Endothelial cell (in vitro differentiated cells): ENCODE measurements at regions not wholly inside any gene's neighbourhood (a gene's known extent, or its start where the extent isn't known, plus 50 kb on each side); places are given as distances from the start of the nearest gene placed in this dataset.

Source experiments
- DNase-seq: peaks from one replicate; pipeline ENCODE4 v3.0.0; 2021; ENCODE audit warnings: low spot score
- H3K27ac Mint-ChIP-seq: one replicate; pipeline ENCODE4 v1.8.0; 2021; ENCODE audit warnings: mixed read lengths, inconsistent platforms; ENCODE audit not compliant: unreplicated experiment
- H3K27me3 Mint-ChIP-seq: one replicate; pipeline ENCODE4 v1.8.0; 2021; ENCODE audit warnings: mild to moderate bottlenecking, moderate library complexity, mixed read lengths, inconsistent platforms; ENCODE audit not compliant: unreplicated experiment
- H3K36me3 Mint-ChIP-seq: one replicate; pipeline ENCODE4 v1.8.0; 2021; ENCODE audit warnings: mild to moderate bottlenecking, low read depth, mixed read lengths, inconsistent platforms; ENCODE audit not compliant: unreplicated experiment
- H3K4me1 Mint-ChIP-seq: one replicate; pipeline ENCODE4 v1.8.0; 2021; ENCODE audit warnings: mild to moderate bottlenecking, mixed read lengths, inconsistent platforms; ENCODE audit not compliant: unreplicated experiment
- H3K4me3 Mint-ChIP-seq: one replicate; pipeline ENCODE4 v1.8.0; 2021; ENCODE audit warnings: mild to moderate bottlenecking, mixed read lengths, inconsistent platforms; ENCODE audit not compliant: unreplicated experiment
- H3K9me3 Mint-ChIP-seq: one replicate; pipeline ENCODE4 v1.8.0; 2021; ENCODE audit warnings: mixed read lengths, inconsistent platforms; ENCODE audit not compliant: unreplicated experiment
- TF ChIP-seq, protein P1 (sequence below): fragments of 200-600 bp; sonication (generic); IDR thresholded peaks from one replicate; pipeline ENCODE4 v1.5.0; 2021; ENCODE audit warnings: antibody characterized with exemption; ENCODE audit not compliant: unreplicated experiment

DNA sequence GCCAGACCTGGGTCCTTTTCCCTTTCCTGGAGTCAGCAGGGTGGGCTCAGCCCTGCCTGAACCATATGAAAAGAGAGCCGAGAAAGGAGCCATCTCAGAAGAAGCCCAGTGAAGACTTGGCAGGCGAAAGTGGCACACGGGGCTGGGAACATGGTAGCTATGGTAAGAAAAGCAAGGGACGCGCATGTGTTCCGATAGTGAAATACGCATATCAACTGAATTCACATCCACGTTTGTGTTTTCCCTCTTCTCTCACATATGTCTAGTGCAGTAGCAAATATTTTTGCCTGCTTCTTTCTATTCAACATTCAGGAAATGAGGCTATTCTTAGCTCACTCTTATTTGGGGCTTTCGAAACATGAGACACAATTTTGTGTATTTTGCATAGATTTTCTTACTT lies 54.1 kb upstream of the PEG3 start:
- Mint-ChIP-seq H3K36me3 (peaks cover 19% of the 10 kb centered on the region), H3K9me3 (peaks cover 37% of the 10 kb centered on the region), H3K4me3 (no peak overlapping the region), H3K27ac (no peak overlapping the region), H3K27me3 (peaks cover 5% of the 10 kb centered on the region), H3K4me1 (no peaks in the 10 kb centered on the region)
- no peak for DNase-seq
- TF ChIP-seq, protein P1, sequence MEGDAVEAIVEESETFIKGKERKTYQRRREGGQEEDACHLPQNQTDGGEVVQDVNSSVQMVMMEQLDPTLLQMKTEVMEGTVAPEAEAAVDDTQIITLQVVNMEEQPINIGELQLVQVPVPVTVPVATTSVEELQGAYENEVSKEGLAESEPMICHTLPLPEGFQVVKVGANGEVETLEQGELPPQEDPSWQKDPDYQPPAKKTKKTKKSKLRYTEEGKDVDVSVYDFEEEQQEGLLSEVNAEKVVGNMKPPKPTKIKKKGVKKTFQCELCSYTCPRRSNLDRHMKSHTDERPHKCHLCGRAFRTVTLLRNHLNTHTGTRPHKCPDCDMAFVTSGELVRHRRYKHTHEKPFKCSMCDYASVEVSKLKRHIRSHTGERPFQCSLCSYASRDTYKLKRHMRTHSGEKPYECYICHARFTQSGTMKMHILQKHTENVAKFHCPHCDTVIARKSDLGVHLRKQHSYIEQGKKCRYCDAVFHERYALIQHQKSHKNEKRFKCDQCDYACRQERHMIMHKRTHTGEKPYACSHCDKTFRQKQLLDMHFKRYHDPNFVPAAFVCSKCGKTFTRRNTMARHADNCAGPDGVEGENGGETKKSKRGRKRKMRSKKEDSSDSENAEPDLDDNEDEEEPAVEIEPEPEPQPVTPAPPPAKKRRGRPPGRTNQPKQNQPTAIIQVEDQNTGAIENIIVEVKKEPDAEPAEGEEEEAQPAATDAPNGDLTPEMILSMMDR = no peak

DNA sequence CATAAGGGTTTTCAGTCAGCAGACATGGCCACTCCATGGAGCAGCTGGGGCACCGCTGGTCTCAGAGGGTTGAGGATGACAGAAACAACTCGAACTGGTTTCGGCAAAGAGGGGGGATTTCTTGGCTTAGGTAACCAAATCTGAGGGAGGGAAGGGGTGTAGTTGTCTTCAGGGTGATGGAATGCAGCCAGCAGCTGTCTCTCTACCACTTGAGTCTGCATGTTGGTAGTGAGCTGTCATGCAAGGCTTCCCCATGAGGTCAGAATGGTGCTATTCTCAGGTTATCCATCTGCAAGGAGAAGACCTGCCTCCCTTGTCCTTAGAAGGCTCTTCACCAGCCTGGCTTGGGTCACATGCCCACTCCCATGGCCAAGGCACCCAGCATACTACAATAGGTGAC lies 55.6 kb upstream of the PEG3 start:
- Mint-ChIP-seq H3K4me3 (no peak overlapping the region), H3K36me3 (peaks cover 16% of the 10 kb centered on the region), H3K4me1 (no peaks in the 10 kb centered on the region), H3K9me3 (peaks cover 39% of the 10 kb centered on the region), H3K27ac (no peak overlapping the region), H3K27me3 (peaks cover 5% of the 10 kb centered on the region)
- TF ChIP-seq, protein P1 = no peak
- no peak for DNase-seq

DNA sequence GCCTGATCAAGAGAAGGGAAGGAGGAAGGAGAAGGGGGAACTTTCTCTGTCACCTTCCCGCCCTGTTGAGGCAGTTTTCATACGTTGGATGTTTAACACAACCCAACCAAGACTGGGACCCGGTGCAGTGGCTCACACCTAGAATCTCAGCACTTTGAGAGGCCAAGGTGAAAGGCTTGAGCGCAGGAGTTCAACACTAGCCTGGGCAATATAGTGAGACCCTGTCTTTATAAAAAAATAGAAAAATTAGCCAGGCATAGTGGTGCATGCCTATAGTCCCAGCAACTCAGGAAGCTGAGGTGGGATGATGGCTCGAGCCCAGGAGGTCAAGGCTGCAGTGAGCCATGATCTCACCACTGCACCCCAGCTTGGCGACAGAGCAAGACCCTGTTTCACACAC lies 59.4 kb upstream of the PEG3 start:
- Mint-ChIP-seq H3K27ac (no peak overlapping the region), H3K4me1 (no peaks in the 10 kb centered on the region), H3K9me3 (peaks cover 43% of the 10 kb centered on the region), H3K4me3 (no peak overlapping the region), H3K27me3 (peaks cover 5% of the 10 kb centered on the region), H3K36me3 (peaks cover 16% of the 10 kb centered on the region)
- TF ChIP-seq, protein P1 = no peak
- DNase-seq = no peak

DNA sequence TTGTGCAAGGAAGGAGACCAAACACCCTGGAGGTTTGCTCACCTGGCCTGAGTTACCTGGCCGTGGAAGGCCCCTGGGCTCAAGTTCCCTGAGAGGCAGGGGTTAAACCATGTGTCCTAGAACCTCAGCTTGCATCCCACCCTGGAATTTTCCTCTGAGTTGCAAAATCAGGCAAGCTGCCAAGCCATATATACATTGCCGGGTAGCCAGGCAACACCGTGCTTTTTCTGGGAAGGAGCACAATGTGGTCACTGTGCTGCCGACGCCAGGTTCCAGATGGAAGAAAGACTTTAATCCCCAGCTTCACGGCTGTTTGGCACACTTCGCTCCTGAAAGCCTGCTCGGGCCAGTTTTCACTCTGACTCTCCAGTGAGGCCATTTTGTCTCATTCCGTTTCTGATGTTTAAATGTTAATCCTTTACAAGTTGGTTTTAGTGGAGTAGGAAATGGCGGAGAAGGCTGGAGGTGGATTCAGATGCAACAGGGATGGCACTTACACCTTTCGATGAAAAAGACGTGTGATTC lies 60.1 kb upstream of the PEG3 start:
- H3K36me3 Mint-ChIP-seq = peaks cover 13% of the 10 kb centered on the region
- DNase-seq = no peak
- H3K9me3 Mint-ChIP-seq = peaks cover 46% of the 10 kb centered on the region
- peaks cover 5% of the 10 kb centered on the region for H3K27me3 Mint-ChIP-seq
- TF ChIP-seq, protein P1 = no peak
- H3K27ac Mint-ChIP-seq = no peak overlapping the region
- no peaks in the 10 kb centered on the region for H3K4me1 Mint-ChIP-seq
- H3K4me3 Mint-ChIP-seq = no peak overlapping the region

DNA sequence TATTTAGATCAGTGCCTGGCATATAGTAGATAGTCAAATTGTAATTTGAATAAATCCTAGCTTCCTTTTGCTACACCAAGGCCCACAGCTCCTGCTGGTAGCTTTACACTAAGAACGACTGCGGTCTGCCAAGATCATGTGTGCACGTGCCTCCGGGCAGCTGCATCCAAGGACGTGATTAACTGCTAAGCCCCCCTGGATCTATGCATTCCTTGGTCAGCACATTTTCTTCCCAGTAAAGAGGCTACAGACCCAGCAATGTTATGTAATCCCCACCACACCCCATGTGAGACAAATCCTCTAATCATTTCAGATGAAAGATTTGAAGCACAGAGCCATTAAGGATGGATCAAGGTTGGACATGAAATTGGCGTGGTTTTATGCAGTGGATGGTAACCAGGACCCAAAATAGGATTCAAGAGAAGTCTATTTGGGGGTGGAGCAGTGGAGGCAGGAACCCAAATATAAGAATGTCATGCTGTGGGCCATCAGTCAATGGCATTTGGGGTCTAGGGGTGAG lies 65.2 kb upstream of the PEG3 start:
- no peak for DNase-seq
- Mint-ChIP-seq H3K9me3 (peaks cover 54% of the 10 kb centered on the region), H3K4me3 (no peak overlapping the region), H3K36me3 (peaks cover 20% of the 10 kb centered on the region), H3K4me1 (no peaks in the 10 kb centered on the region), H3K27me3 (no peaks in the 10 kb centered on the region), H3K27ac (no peak overlapping the region)
- TF ChIP-seq, protein P1 = no peak
